GM12872 (cell line): ENCODE measurements at regions not wholly inside any gene's neighbourhood (a gene's known extent, or its start where the extent isn't known, plus 50 kb on each side); places are given as distances from the start of the nearest gene placed in this dataset.

Experiments used
- TF ChIP-seq, protein P1 (sequence below): IDR thresholded peaks from 3 replicates; pipeline ENCODE4 v1.5.1; 2011; ENCODE audit warnings: low read depth, mild to moderate bottlenecking, low read length, moderate library complexity; ENCODE audit not compliant: insufficient read depth

DNA sequence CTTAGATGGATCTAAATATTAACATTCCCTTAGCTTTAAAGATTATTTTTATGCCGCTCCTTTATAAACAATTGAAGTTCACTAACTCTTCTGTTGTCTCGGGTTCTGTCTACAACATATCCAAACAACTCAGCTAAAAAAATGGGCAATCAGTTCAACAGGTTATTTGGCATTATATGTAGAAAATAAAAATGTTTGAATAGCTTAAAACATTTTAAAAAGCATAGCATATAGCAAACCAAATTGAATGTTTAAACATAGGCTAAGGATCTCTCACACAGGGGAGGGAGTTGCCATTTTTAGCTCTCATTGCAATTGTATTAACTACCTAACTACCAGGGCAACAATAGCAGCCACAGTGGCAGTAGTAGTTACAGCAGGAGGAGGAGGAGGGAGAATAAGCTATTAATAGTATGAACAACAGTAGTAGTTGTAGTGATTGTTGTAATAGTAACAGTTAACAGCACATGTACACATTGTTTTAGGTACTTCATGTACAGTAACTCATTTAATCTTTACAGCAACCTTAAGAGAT lies 404.2 kb downstream of the KCNRG start:
- TF ChIP-seq, protein P1, sequence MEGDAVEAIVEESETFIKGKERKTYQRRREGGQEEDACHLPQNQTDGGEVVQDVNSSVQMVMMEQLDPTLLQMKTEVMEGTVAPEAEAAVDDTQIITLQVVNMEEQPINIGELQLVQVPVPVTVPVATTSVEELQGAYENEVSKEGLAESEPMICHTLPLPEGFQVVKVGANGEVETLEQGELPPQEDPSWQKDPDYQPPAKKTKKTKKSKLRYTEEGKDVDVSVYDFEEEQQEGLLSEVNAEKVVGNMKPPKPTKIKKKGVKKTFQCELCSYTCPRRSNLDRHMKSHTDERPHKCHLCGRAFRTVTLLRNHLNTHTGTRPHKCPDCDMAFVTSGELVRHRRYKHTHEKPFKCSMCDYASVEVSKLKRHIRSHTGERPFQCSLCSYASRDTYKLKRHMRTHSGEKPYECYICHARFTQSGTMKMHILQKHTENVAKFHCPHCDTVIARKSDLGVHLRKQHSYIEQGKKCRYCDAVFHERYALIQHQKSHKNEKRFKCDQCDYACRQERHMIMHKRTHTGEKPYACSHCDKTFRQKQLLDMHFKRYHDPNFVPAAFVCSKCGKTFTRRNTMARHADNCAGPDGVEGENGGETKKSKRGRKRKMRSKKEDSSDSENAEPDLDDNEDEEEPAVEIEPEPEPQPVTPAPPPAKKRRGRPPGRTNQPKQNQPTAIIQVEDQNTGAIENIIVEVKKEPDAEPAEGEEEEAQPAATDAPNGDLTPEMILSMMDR, result no peak

DNA sequence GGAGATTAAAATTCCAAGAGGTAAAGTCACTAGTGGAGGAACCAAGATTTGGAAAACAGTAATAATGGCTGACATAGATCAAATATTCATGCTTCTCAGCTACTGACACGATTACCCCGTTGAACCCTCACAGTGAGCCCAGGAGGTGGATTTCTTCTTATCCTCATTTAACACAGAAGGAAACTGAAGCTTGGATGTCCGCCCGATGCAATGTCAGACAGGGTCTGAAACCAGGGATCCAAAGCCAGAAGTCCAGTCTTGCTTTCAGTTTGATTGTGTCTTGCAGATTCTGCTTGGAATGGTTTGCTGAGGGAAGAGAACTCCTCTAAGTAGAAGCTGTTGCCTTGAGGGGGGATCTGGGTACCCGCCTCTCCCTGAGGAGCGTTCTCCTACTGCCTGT lies 404.7 kb downstream of the KCNRG start:
- TF ChIP-seq, protein P1, result no peak

DNA sequence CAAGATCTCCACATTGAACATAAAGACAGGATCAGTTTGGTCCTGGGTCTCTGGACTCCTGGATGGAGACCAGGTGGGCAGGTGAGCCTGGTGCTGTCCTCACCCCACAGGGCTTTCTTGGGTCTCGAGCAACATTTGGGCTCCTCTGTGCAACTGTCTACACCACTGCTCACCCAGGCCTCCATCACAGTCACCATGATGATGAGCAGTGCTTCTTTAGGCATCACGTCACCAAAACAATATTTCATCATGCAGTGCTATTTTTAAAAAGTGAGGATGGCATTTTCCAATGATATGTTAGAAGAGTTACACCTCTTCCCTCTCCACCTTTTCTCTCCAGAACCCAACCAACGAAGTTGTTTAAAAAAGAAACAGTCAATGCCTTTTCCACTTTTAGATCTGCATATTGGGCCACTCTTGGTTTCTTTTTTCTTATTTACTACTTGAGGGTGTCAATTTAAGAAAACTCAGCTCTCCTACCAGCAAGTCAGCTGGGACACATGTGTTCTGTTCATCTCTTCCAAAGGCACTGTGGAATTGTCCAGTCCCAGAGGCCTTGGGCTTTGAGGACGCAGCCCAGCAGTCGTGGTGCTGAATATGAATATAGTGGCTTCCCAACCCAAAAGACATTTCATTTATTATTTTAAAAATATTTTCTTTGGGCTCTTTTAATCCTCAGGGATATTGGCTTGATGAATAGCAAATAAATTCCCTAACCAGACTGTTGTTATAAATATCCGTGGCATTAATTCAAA lies 405.7 kb downstream of the KCNRG start:
- TF ChIP-seq, protein P1, result no peak

DNA sequence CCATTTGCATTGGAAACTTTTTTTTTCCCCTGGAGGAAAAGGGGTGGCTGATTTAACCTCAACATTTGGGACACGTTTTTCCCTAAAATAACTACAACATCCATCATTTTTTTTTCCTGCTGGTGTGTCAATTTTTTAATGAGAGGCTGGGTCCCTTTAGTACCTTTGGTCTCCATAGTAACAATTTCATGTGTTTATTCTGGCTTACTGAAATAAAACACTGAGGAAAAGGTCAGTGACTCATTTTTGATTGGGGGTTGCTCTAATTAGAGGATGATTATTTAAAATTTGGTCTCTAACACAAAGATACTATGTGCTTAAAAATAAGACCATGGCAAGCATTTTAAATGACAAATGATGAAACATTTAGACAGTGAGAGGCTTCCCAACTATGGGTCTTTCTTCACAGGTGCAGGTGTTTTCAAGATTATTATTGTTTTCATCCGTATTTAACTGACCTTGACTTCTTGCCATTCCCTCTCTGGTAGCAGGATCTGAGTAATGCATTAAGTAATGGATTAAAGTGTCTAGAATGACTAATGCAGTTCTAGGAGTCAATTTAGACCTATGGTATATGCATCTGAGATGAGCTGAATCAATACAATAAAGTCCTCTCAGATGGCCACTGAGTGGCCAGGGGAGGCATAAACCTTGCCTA lies 406.4 kb downstream of the KCNRG start:
- TF ChIP-seq, protein P1, result no peak

DNA sequence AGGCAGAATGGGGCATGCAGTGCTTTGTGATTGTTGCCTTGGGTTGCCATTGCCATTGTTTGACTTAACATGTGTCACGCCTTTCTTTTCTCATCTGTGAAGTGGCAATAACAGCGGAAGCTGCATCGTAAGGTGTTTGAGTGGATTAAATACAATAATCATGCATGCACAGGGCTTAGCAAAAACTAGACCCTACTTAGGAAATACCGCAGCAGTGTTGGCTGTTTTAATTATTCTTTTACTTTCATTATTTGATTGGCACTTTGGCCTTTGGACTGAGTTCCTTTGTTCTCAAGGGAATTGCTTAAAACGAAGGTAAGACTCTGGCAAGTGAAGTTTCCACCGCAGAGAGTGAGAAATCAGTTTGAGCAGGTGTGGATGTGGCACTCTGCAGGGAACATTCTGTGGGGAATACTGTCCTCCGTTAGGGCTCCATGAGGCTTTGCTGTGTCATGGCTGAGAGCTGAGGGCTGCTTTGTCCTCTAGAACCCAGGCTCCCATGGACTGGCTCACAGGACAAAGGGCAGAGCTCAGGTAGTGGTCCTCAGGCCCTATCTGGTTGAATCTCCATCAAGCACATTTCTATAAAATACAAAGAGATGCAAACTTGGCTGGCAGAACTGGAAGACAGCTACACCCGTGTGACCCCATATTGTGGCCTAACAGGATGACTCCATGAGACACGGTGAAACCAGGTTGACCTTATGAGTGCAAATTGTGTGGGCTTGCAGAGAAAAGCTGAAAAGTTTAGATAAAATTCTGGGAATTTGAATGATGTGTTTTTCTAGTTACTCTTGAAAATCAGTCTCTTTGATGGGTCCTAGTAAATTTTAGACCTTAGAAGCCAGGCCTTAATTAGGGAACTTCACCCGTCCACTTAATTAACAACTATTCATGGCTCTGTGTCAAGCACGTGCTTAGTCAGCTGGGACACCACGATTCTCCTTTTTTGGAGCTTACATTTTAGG lies 407.2 kb downstream of the KCNRG start:
- TF ChIP-seq, protein P1, result no peak

DNA sequence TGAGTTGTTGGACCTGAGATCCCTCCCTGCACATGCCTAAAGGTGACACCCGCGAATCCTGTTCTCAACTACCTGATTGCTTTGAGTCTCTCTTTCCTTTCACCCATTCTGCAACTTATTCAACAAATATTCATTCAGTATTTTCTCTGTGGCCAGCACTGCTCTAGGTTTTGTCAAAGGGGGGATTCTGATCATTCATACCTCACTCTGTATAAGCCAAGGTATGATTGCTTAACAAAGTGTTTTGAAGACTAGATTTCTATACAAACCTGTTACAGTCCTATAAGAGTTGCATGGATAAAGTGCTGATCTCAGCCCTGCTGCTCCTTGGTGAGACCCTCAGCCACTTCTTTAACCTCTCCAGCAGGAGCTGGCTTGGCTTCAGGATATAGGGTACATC lies 409.7 kb downstream of the KCNRG start:
- TF ChIP-seq, protein P1, result no peak

DNA sequence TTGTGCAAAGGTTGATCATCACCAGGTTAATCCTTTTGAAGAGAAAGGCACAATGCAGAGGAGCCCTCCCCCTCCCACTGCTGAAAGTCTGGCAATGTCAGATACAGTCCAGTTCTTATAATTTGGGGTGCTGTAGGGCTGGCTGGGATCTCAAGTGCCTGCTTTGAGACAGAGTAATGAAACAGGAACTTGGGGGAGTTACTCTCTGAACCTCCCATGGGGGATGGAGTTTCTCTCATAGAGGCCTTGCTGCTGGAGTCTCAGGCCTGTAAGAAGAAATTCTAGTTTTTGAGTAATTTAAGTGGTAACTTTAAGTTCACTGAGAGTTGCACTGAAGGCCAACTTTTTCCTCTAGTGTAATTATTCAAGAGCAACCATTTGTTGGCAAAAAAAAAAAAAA lies 410.5 kb downstream of the KCNRG start:
- TF ChIP-seq, protein P1, result no peak
